ENCODE measurements at regions not wholly inside any gene's neighbourhood (a gene's known extent, or its start where the extent isn't known, plus 50 kb on each side); places are given as distances from the start of the nearest gene placed in this dataset.

GRCh38 chr10:131710142-131710861 lies 190.5 kb upstream of the PPP2R2D start:
- peak; percentile 37 for DNase-seq (ENCODE audit: low spot score)

- DNase-seq (ENCODE audit: low spot score) = no peak
Measured at GRCh38 chr10:131722121-131722520, 178.7 kb upstream of the PPP2R2D start.

GRCh38 chr10:131722525-131723264 lies 178.1 kb upstream of the PPP2R2D start:
- DNase-seq (ENCODE audit: low spot score) = no peak

GRCh38 chr10:131723297-131724168 lies 177.3 kb upstream of the PPP2R2D start:
- peak; percentile 43 for DNase-seq (ENCODE audit: low spot score)

- DNase-seq (ENCODE audit: low spot score) = no peak
Measured at GRCh38 chr10:131724169-131724545, 176.7 kb upstream of the PPP2R2D start.

GRCh38 chr10:131724891-131725580 lies 175.8 kb upstream of the PPP2R2D start:
- peak; percentile 47 for DNase-seq (ENCODE audit: low spot score)

GRCh38 chr10:131725581-131726069 lies 175.2 kb upstream of the PPP2R2D start:
- DNase-seq (ENCODE audit: low spot score) = peak; percentile 47

GRCh38 chr10:131726076-131726880 lies 174.5 kb upstream of the PPP2R2D start:
- DNase-seq (ENCODE audit: low spot score) = peak; percentile 85

- no peak for DNase-seq (ENCODE audit: low spot score)
Measured at GRCh38 chr10:131726967-131727366, 173.8 kb upstream of the PPP2R2D start.

GRCh38 chr10:131727560-131727959 lies 173.2 kb upstream of the PPP2R2D start:
- no peak for DNase-seq (ENCODE audit: low spot score)

GRCh38 chr10:131728286-131729228 lies 172.3 kb upstream of the PPP2R2D start:
- peak; percentile 41 for DNase-seq (ENCODE audit: low spot score)

GRCh38 chr10:131729361-131729760 lies 171.4 kb upstream of the PPP2R2D start:
- DNase-seq (ENCODE audit: low spot score) = no peak

- DNase-seq (ENCODE audit: low spot score) = peak; percentile 41
Measured at GRCh38 chr10:131729938-131730660, 170.7 kb upstream of the PPP2R2D start.

- no peak for DNase-seq (ENCODE audit: low spot score)
Measured at GRCh38 chr10:131730771-131731497, 169.9 kb upstream of the PPP2R2D start.

GRCh38 chr10:131731780-131732630 lies 168.8 kb upstream of the PPP2R2D start:
- no peak for DNase-seq (ENCODE audit: low spot score)

- no peak for DNase-seq (ENCODE audit: low spot score)
Measured at GRCh38 chr10:131732631-131733127, 168.1 kb upstream of the PPP2R2D start.

GRCh38 chr10:131733596-131733995 lies 167.2 kb upstream of the PPP2R2D start:
- DNase-seq (ENCODE audit: low spot score) = no peak

Data from ecto neural progenitor cell (in vitro differentiated cells).